Thymus (tissue), 11 donors: ENCODE measurements at regions not wholly inside any gene's neighbourhood (a gene's known extent, or its start where the extent isn't known, plus 50 kb on each side); places are given as distances from the start of the nearest gene placed in this dataset.
"Not testable (repeated sequence)": the region's sequence is repeated elsewhere in the genome, so short reads cannot be mapped to it uniquely, and the experiment has no call there.

Experiments
- DNase-seq, 9 donors: peaks; one replicate each; pipeline ENCODE4 v3.0.0-alpha.2; 2013; ENCODE audit warnings: low spot score in 9 of 9, low read depth in 6 of 9, missing footprints in 1 of 9
- H3K27ac ChIP-seq, 2 donors: one replicate each; pipeline ENCODE4 v1.5.1; 2013; ENCODE audit warnings: control low read depth in 1 of 2, low read depth in 1 of 2, low read length in 1 of 2, mild to moderate bottlenecking in 1 of 2, moderate library complexity in 1 of 2
- H3K27me3 ChIP-seq, 2 donors: one replicate each; pipeline ENCODE4 v1.5.1; 2013; ENCODE audit warnings: low read length in 1 of 2; ENCODE audit not compliant: control insufficient read depth in 2 of 2, insufficient read depth in 1 of 2
- H3K36me3 ChIP-seq, 2 donors: one replicate each; pipeline ENCODE4 v1.5.1; 2013; ENCODE audit warnings: low read length in 1 of 2, mild to moderate bottlenecking in 1 of 2, moderate library complexity in 1 of 2; ENCODE audit not compliant: control insufficient read depth in 2 of 2, insufficient read depth in 2 of 2
- H3K4me1 ChIP-seq, 2 donors: one replicate each; pipeline ENCODE4 v1.5.1; 2013; ENCODE audit warnings: low read length in 2 of 2; ENCODE audit not compliant: control insufficient read depth in 2 of 2, insufficient read depth in 2 of 2
- H3K4me3 ChIP-seq, 2 donors: one replicate each; pipeline ENCODE4 v1.5.1; 2013; ENCODE audit warnings: low read length in 2 of 2, control low read depth in 1 of 2, mild to moderate bottlenecking in 1 of 2
- H3K9me3 ChIP-seq, 2 donors: one replicate each; pipeline ENCODE4 v1.5.1; 2013; ENCODE audit warnings: low read length in 1 of 2, mild to moderate bottlenecking in 1 of 2; ENCODE audit not compliant: control insufficient read depth in 2 of 2, insufficient read depth in 1 of 2
- WGBS: extraction: QIAGEN DNeasy Blood & Tissue Kit; methylation state at CpG from one replicate; pipeline ENCODE4 v1.1.7; 2013; 5-methylcytosine and 5-hydroxymethylcytosine counted together
- donor health status: healthy.

DNA sequence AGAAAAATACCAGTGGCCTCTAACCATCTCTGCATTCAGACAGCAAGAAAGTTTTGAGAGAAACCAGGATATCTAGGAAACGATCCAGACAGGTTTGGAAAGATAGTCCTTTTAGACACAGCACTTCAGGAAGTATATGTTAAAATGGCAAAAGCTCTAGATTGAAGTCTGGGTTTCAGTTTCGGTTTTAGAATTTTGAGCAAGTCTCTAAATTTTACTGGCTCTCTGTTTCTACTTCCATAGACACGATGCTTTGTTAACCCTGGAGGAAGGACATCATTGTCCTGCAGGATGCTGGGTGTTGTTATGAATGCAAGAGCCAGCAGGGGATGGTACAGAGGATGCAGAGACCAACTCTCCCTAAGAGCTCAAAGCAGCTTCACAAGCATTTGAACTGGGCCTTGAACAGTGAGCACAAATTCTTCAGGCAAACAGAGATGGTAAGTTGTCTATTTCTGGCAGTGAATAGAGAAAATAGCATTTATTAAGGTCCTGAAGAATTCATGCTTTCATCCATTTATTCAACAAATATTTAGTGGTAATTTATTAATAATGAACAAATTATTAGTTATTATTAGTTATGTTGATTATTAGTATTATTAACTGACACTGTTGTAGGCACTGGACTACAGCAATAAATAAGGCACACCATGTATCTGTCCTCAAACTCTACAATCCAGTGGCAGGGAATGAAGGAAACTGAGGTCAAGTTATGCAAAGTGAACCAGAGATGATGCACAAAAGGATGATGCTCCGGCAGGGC lies 152.7 kb upstream of the NRP1 start:
- Histone ChIP-seq H3K4me1 (no peaks in the 10 kb centered on the region), H3K4me3 (no peak overlapping the region), H3K36me3 (no peaks in the 10 kb centered on the region), H3K27ac (no peak overlapping the region), H3K27me3 (no peaks in the 10 kb centered on the region), H3K9me3 (no peaks in the 10 kb centered on the region)
- peak in 2 of 9 donors; percentile 8 to 32 for DNase-seq
- WGBS: 65% methylated on average over 4 of the region's 4 CpGs

DNA sequence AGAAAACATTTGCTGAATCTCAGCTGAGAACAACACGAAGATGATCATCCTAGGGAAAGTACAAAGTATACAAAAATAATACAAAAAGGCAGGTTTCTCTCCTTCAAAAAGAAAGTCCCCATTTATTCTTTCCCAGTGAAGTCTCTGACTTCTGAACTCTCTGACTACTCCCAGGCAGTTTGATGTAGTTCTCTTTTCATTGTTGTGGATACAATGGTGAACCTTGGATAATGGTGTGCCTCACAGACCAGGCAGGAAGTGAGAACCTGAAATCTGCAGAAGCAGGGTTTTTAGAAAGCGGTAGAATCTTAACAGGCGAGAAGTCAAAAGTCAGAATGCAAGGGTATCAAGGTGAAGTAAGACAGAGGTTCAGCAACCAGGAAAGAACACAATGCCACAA lies 150.8 kb upstream of the NRP1 start:
- Histone ChIP-seq H3K4me3 (no peak overlapping the region), H3K27ac (no peak overlapping the region), H3K27me3 (no peaks in the 10 kb centered on the region), H3K9me3 (no peaks in the 10 kb centered on the region), H3K4me1 (no peaks in the 10 kb centered on the region), H3K36me3 (no peaks in the 10 kb centered on the region)
- no peak for DNase-seq
- WGBS: 87% methylated on average over 3 of the region's 3 CpGs

GRCh38 chr10:33484787-33485186 lies 150.3 kb upstream of the NRP1 start:
- no peaks in the 10 kb centered on the region for H3K4me1 ChIP-seq
- WGBS: 95% methylated on average over 2 of the region's 2 CpGs
- no peak overlapping the region for H3K4me3 ChIP-seq
- H3K27me3 ChIP-seq: no peaks in the 10 kb centered on the region
- H3K9me3 ChIP-seq: no peaks in the 10 kb centered on the region
- DNase-seq: no peak
- H3K27ac ChIP-seq: no peak overlapping the region
- no peaks in the 10 kb centered on the region for H3K36me3 ChIP-seq

GRCh38 chr10:33483816-33484190 lies 149.3 kb upstream of the NRP1 start:
- no peak overlapping the region for H3K4me3 ChIP-seq
- whole genome bisulfite sequencing: over 99% methylated on average over 3 of the region's 3 CpGs
- H3K27me3 ChIP-seq: no peaks in the 10 kb centered on the region
- no peaks in the 10 kb centered on the region for H3K36me3 ChIP-seq
- no peaks in the 10 kb centered on the region for H3K9me3 ChIP-seq
- DNase-seq: no peak
- no peaks in the 10 kb centered on the region for H3K4me1 ChIP-seq
- H3K27ac ChIP-seq: no peak overlapping the region

GRCh38 chr10:33483124-33483815 lies 148.8 kb upstream of the NRP1 start:
- 72% methylated on average over 5 of the region's 5 CpGs for WGBS
- Histone ChIP-seq H3K36me3 (no peaks in the 10 kb centered on the region), H3K27ac (no peak overlapping the region), H3K9me3 (no peaks in the 10 kb centered on the region), H3K4me3 (no peak overlapping the region), H3K27me3 (no peaks in the 10 kb centered on the region), H3K4me1 (no peaks in the 10 kb centered on the region)
- no peak for DNase-seq

DNA sequence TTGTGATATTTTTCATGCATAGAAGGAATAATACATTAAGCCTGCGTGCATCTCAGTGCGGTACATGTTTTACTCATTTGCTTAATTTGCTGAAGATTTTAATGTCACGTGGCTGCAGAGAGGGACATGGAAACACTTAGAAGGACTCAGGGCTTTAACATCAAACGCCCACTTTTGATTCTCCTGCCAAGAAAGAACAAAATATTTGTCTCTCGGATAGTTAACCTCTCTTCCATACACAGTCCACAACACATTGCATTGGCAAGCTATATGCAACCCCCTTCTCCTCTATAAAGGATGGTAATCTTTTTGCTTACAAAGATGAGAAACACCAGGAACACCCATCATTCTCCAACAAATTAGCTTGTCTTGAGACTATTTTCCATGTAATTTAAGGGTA lies 148.0 kb upstream of the NRP1 start:
- no peaks in the 10 kb centered on the region for H3K27me3 ChIP-seq
- no peak overlapping the region for H3K4me3 ChIP-seq
- no peak for DNase-seq
- no peak overlapping the region for H3K27ac ChIP-seq
- H3K4me1 ChIP-seq: no peaks in the 10 kb centered on the region
- 94% methylated on average over 5 of the region's 5 CpGs for WGBS
- H3K36me3 ChIP-seq: no peaks in the 10 kb centered on the region
- no peaks in the 10 kb centered on the region for H3K9me3 ChIP-seq

DNA sequence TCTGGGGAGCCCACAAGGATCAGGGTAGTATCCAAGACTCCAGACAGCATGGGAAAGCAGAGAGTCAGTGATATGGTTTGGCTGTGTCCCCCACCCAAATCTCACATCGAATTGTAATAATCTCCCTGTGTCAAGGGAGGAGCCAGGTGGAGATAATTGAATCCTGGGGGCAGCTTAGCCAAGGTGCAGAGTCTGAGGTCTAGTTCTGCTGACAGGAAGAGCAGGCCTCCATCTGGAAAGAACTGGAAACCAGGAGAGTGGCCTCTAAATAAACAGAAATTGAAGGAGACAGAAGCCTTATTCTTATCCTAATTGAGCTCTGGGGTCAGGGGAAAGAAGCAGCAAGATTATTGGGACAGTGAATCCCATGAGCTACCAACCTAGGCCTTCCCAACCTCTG lies 146.7 kb upstream of the NRP1 start:
- H3K4me3 ChIP-seq: no peak overlapping the region
- no peaks in the 10 kb centered on the region for H3K4me1 ChIP-seq
- 93% methylated on average over 1 of the region's 1 CpG for WGBS

GRCh38 chr10:33480417-33480816 lies 145.9 kb upstream of the NRP1 start:
- H3K27me3 ChIP-seq, DNase-seq, H3K9me3 ChIP-seq, H3K36me3 ChIP-seq, H3K4me3 ChIP-seq, H3K27ac ChIP-seq, H3K4me1 ChIP-seq: not testable (repeated sequence)
- 98% methylated on average over 24 of the region's 24 CpGs for WGBS

More for the DNA sequence above, 146.7 kb upstream of the NRP1 start:
- no peaks in the 10 kb centered on the region for H3K9me3 ChIP-seq
- no peaks in the 10 kb centered on the region for H3K36me3 ChIP-seq
- no peaks in the 10 kb centered on the region for H3K27me3 ChIP-seq
- DNase-seq: no peak
- H3K27ac ChIP-seq: no peak overlapping the region

- H3K36me3 ChIP-seq: no peaks in the 10 kb centered on the region
- no peaks in the 10 kb centered on the region for H3K4me1 ChIP-seq
- H3K4me3 ChIP-seq: no peak overlapping the region
- no peak for DNase-seq
- H3K27ac ChIP-seq: no peak overlapping the region
- H3K27me3 ChIP-seq: no peaks in the 10 kb centered on the region
- 97% methylated on average over 5 of the region's 5 CpGs for WGBS
- no peaks in the 10 kb centered on the region for H3K9me3 ChIP-seq
Measured at GRCh38 chr10:33478675-33479125, 144.2 kb upstream of the NRP1 start.
